Esophagus squamous epithelium (tissue), 5 donors: ENCODE measurements at regions not wholly inside any gene's neighbourhood (a gene's known extent, or its start where the extent isn't known, plus 50 kb on each side); places are given as distances from the start of the nearest gene placed in this dataset.

Source experiments
- DNase-seq: peaks from one replicate; lab custom pipeline; 2025; lab: John Stamatoyannopoulos, UW
- H3K27ac ChIP-seq, 4 donors: fragments of 200-600 bp; sonication (generic); one replicate each; pipeline ENCODE4 v1.5.1; 2016 to 2019; ENCODE audit warnings: mild to moderate bottlenecking in 1 of 4
- H3K27me3 ChIP-seq, 4 donors: fragments of 200-600 bp; sonication (generic); 1 replicate in 3 of 4; 2 replicates in 1 of 4; pipeline versions ENCODE4 v1.5.1 to v1.6.0; 2017 to 2021; ENCODE audit warnings: antibody characterized with exemption in 1 of 4
- H3K36me3 ChIP-seq, 3 donors: fragments of 200-600 bp; sonication (generic); one replicate each; pipeline ENCODE4 v1.5.1; 2016 to 2019
- H3K4me1 ChIP-seq, 3 donors: fragments of 200-600 bp; sonication (generic); one replicate each; pipeline ENCODE4 v1.5.1; 2017 to 2019
- H3K4me3 ChIP-seq, 4 donors: fragments of 200-600 bp; sonication (generic); 1 replicate in 3 of 4; 2 replicates in 1 of 4; pipeline ENCODE4 v1.5.1; 2016 to 2019; ENCODE audit warnings: mild to moderate bottlenecking in 2 of 4, moderate library complexity in 1 of 4
- H3K9me3 ChIP-seq, 3 donors: fragments of 200-600 bp; sonication (generic); one replicate each; pipeline ENCODE4 v1.5.1; 2016 to 2019
- CTCF ChIP-seq, 6 experiments: fragments of 450-650 bp in 4 of 6; fragments of 200-600 bp in 2 of 6; sonication (generic) in 2 of 6; IDR thresholded peaks; one replicate each; pipeline ENCODE4 v1.5.1; 2016 to 2019; ENCODE audit warnings: antibody characterized with exemption in 6 of 6, mild to moderate bottlenecking in 4 of 6, moderate library complexity in 4 of 6
- POLR2A ChIP-seq, 4 donors: fragments of 450-650 bp; IDR thresholded peaks; one replicate each; pipeline ENCODE4 v1.6.1; 2017; ENCODE audit warnings: antibody characterized with exemption in 4 of 4, mild to moderate bottlenecking in 4 of 4, moderate library complexity in 3 of 4
- WGBS, 2 donors: methylation state at CpG; one replicate each; pipeline ENCODE4 v1.1.5; 2018; 5-methylcytosine and 5-hydroxymethylcytosine counted together
- intact Hi-C: fragments of 100-400 bp; cut with DNase I; formaldehyde crosslinking; loops from one replicate; pipeline ENCODE4 v1.15.0; 2022
- donor health status: DM: yes; HTN: yes; CAD: no.

- Histone ChIP-seq H3K9me3 (no peaks in the 10 kb centered on the region), H3K4me1 (no peaks in the 10 kb centered on the region), H3K27me3 (no peaks in the 10 kb centered on the region), H3K27ac (no peak overlapping the region), H3K4me3 (no peak overlapping the region), H3K36me3 (no peaks in the 10 kb centered on the region)
- WGBS, 2 donors: 50% methylated on average over 2 of the region's 14 CpGs; no CpG with 5 or more reads in 1 of the 2 donors
- DNase-seq: no peak
- TF ChIP-seq POLR2A (IDR thresholded peaks at IDR 0.05) (no peak), CTCF (IDR thresholded peaks at IDR 0.05) (no peak)
- intact Hi-C loops: no loop called here
Measured at GRCh38 chr5:2670940-2671339, 80.5 kb downstream of the IRX2 start.

GRCh38 chr5:2669913-2670312 lies 81.6 kb downstream of the IRX2 start:
- WGBS, 2 donors: 60% methylated on average over 1 of the region's 16 CpGs; no CpG with 5 or more reads in 1 of the 2 donors

GRCh38 chr5:2669259-2669658 lies 82.2 kb downstream of the IRX2 start:
- Histone ChIP-seq H3K36me3 (no peaks in the 10 kb centered on the region), H3K4me1 (no peaks in the 10 kb centered on the region), H3K27me3 (no peaks in the 10 kb centered on the region), H3K9me3 (no peaks in the 10 kb centered on the region), H3K4me3 (no peak overlapping the region), H3K27ac (no peak overlapping the region)
- 90 to 94% methylated on average over 4 of the region's 4 CpGs for WGBS, 2 donors
- DNase-seq: no peak
- intact Hi-C loops: no loop called here
- TF ChIP-seq CTCF (IDR thresholded peaks at IDR 0.05): no peak
- no peak for TF ChIP-seq POLR2A (IDR thresholded peaks at IDR 0.05)

More at GRCh38 chr5:2669913-2670312, 81.6 kb downstream of the IRX2 start:
- Histone ChIP-seq H3K36me3 (no peaks in the 10 kb centered on the region), H3K4me3 (no peak overlapping the region), H3K9me3 (no peaks in the 10 kb centered on the region), H3K4me1 (no peaks in the 10 kb centered on the region), H3K27ac (no peak overlapping the region), H3K27me3 (no peaks in the 10 kb centered on the region)
- intact Hi-C loops: no loop called here
- TF ChIP-seq POLR2A (IDR thresholded peaks at IDR 0.05) (no peak), CTCF (IDR thresholded peaks at IDR 0.05) (no peak)
- DNase-seq: no peak

- DNase-seq: no peak
- H3K4me3 ChIP-seq: no peak overlapping the region
Measured at GRCh38 chr5:2666081-2666480, 85.4 kb downstream of the IRX2 start.

GRCh38 chr5:2663489-2663888 lies 88.0 kb downstream of the IRX2 start:
- Histone ChIP-seq H3K36me3 (no peaks in the 10 kb centered on the region), H3K9me3 (no peaks in the 10 kb centered on the region), H3K27ac (no peak overlapping the region), H3K4me1 (no peaks in the 10 kb centered on the region), H3K27me3 (peaks cover 0 to 13% (median 0%) of the 10 kb centered on the region in 4 donors), H3K4me3 (no peak overlapping the region)
- WGBS, 2 donors: 62 to 81% methylated on average over 3 of the region's 3 CpGs
- intact Hi-C loops: no loop called here
- no peak for DNase-seq
- no peak for TF ChIP-seq CTCF (IDR thresholded peaks at IDR 0.05)
- no peak for TF ChIP-seq POLR2A (IDR thresholded peaks at IDR 0.05)

More at GRCh38 chr5:2666081-2666480, 85.4 kb downstream of the IRX2 start:
- Histone ChIP-seq H3K27me3 (peaks cover 0 to 3% (median 0%) of the 10 kb centered on the region in 4 donors), H3K27ac (no peak overlapping the region), H3K36me3 (no peaks in the 10 kb centered on the region), H3K9me3 (no peaks in the 10 kb centered on the region), H3K4me1 (no peaks in the 10 kb centered on the region)
- TF ChIP-seq POLR2A (IDR thresholded peaks at IDR 0.05) (no peak), CTCF (IDR thresholded peaks at IDR 0.05) (no peak)
- WGBS, 2 donors: 27 to 32% methylated on average over 11 of the region's 11 CpGs
- intact Hi-C loops: no loop called here
